Keratinocyte (primary cell): ENCODE measurements at regions not wholly inside any gene's neighbourhood (a gene's known extent, or its start where the extent isn't known, plus 50 kb on each side); places are given as distances from the start of the nearest gene placed in this dataset.

Experiments used
- DNase-seq: peaks from one replicate; pipeline ENCODE4 v3.0.0-alpha.2; 2011; ENCODE audit warnings: low read depth, missing footprints, low spot score
- FAIRE-seq: peaks from 2 replicates; lab custom pipeline; 2011; peaks lifted over from hg19 to GRCh38; lab: Jason Lieb, UNC
- H2AFZ ChIP-seq: 2 replicates; pipeline ENCODE4 v1.6.0; 2012; ENCODE audit warnings: low read length, control low read depth, inconsistent platforms; ENCODE audit not compliant: control insufficient read depth
- H3K27ac ChIP-seq: 2 replicates; pipeline ENCODE4 v1.5.1; 2011; ENCODE audit warnings: low read length; ENCODE audit not compliant: control insufficient read depth, insufficient read depth
- H3K27me3 ChIP-seq: 3 replicates; pipeline ENCODE4 v1.6.0; 2011; ENCODE audit warnings: low read length; ENCODE audit not compliant: control insufficient read depth, insufficient read depth; ENCODE audit errors: extremely low read depth
- H3K36me3 ChIP-seq, 2 experiments: 2 replicates in 1 of 2; 3 replicates in 1 of 2; pipeline ENCODE4 v1.5.1; 2011; ENCODE audit warnings: low read length in 2 of 2, mild to moderate bottlenecking in 1 of 2; ENCODE audit not compliant: control insufficient read depth in 2 of 2, insufficient read depth in 2 of 2; ENCODE audit errors: extremely low read depth in 1 of 2
- H3K4me1 ChIP-seq: 3 replicates; pipeline ENCODE4 v1.5.1; 2011; ENCODE audit warnings: low read length; ENCODE audit not compliant: control insufficient read depth, insufficient read depth; ENCODE audit errors: extremely low read depth
- H3K4me2 ChIP-seq: 3 replicates; pipeline ENCODE4 v1.6.0; 2011; ENCODE audit warnings: low read depth, low read length; ENCODE audit not compliant: control insufficient read depth, insufficient read depth; ENCODE audit errors: extremely low read depth
- H3K4me3 ChIP-seq, 3 experiments: fragments of 200-600 bp in 1 of 3; sonication (generic) in 1 of 3; 2 replicates in 2 of 3; 3 replicates in 1 of 3; pipeline ENCODE4 v1.5.1; 2011 to 2016; ENCODE audit warnings: low read length in 3 of 3, mild to moderate bottlenecking in 3 of 3, control low read depth in 2 of 3, inconsistent platforms in 1 of 3, low read depth in 1 of 3, mixed read lengths in 1 of 3, mixed run types in 1 of 3, moderate library complexity in 1 of 3; ENCODE audit not compliant: control insufficient read depth in 2 of 3, insufficient read depth in 2 of 3; ENCODE audit errors: extremely low read depth in 1 of 3
- H3K79me2 ChIP-seq: 2 replicates; pipeline ENCODE4 v1.6.0; 2012; ENCODE audit warnings: low read length; ENCODE audit not compliant: control insufficient read depth, insufficient read depth
- H3K9ac ChIP-seq: 3 replicates; pipeline ENCODE4 v1.6.0; 2011; ENCODE audit warnings: low read length; ENCODE audit not compliant: control insufficient read depth, insufficient read depth; ENCODE audit errors: extremely low read depth
- H3K9me1 ChIP-seq: 3 replicates; pipeline ENCODE4 v1.6.0; 2011; ENCODE audit warnings: low read length; ENCODE audit not compliant: control insufficient read depth, insufficient read depth; ENCODE audit errors: extremely low read depth
- H3K9me3 ChIP-seq: 2 replicates; pipeline ENCODE4 v1.5.1; 2012; ENCODE audit warnings: low read depth, low read length; ENCODE audit not compliant: control insufficient read depth
- H4K20me1 ChIP-seq: 3 replicates; pipeline ENCODE4 v1.6.0; 2011; ENCODE audit warnings: low read length; ENCODE audit not compliant: control insufficient read depth, insufficient read depth; ENCODE audit errors: extremely low read depth
- CTCF ChIP-seq, 3 experiments: IDR thresholded peaks in 1 of 3; conservative IDR thresholded peaks in 1 of 3; optimal IDR thresholded peaks in 1 of 3; 2 replicates in 2 of 3; 3 replicates in 1 of 3; pipeline versions ENCODE3 to v1.5.1; 2011; ENCODE audit warnings: low read length in 3 of 3, mild to moderate bottlenecking in 3 of 3, moderate library complexity in 2 of 3, control low read depth in 1 of 3, inconsistent platforms in 1 of 3; ENCODE audit not compliant: insufficient read depth in 2 of 3; ENCODE audit errors: extremely low read depth in 1 of 3
- EZH2 ChIP-seq: IDR thresholded peaks from one replicate; pipeline ENCODE4 v1.6.1; 2012; ENCODE audit warnings: inconsistent platforms, mild to moderate bottlenecking, low read length, moderate library complexity
- dilution Hi-C: fragments of 300-500 bp; cut with MboI; formaldehyde crosslinking; loops from one replicate; pipeline ENCODE4 v1.7.0; 2020; ENCODE audit warnings: low sequenced_read_pairs; ENCODE audit not compliant: extremely low pct_ligation_motif_present

GRCh38 chr17:77476498-77476897, 335.7 kb downstream of the SEC14L1 start:
- H3K79me2 ChIP-seq: peaks cover 64% of the 10 kb centered on the region
- peak overlapping the region; percentile 79 for H3K27ac ChIP-seq
- peaks cover 75% of the 10 kb centered on the region for H3K4me1 ChIP-seq
- H2AFZ ChIP-seq: no peak overlapping the region
- dilution Hi-C loops: no loop called here
- H3K9me3 ChIP-seq: no peaks in the 10 kb centered on the region
- peak overlapping the region in 1 of 3 experiments; percentile 13 for H3K4me3 ChIP-seq
- peaks cover 0 to 5% of the 10 kb centered on the region in 2 experiments for H3K36me3 ChIP-seq
- peaks cover 20% of the 10 kb centered on the region for H3K9me1 ChIP-seq
- H3K27me3 ChIP-seq: no peaks in the 10 kb centered on the region
- FAIRE-seq (peak; percentile 61), DNase-seq (no peak)
- H4K20me1 ChIP-seq: peaks cover 23% of the 10 kb centered on the region
- TF ChIP-seq EZH2: no peak
- no peak for TF ChIP-seq CTCF (optimal IDR thresholded peaks at IDR 0.05 in 1 of 3, IDR thresholded peaks at IDR 0.05 in 1 of 3, conservative IDR thresholded peaks at IDR 0.05 in 1 of 3; ENCODE audit: extremely low read depth in 1 of 3, insufficient read depth in 2 of 3, low read length in 3 of 3)
- H3K9ac ChIP-seq: peak overlapping the region; percentile 41
- H3K4me2 ChIP-seq: peak overlapping the region; percentile 70

GRCh38 chr17:77476931-77477805, 336.4 kb downstream of the SEC14L1 start:
- Histone ChIP-seq H3K4me3 (peak overlapping the region in 2 of 3 experiments; percentile 9 to 13), H3K79me2 (peaks cover 70% of the 10 kb centered on the region), H3K36me3 (peaks cover 2 to 10% of the 10 kb centered on the region in 2 experiments), H3K9ac (peak overlapping the region; percentile 59), H3K27ac (peak overlapping the region; percentile 79), H3K9me3 (no peaks in the 10 kb centered on the region), H3K4me1 (peaks cover 68% of the 10 kb centered on the region), H4K20me1 (peaks cover 24% of the 10 kb centered on the region), H3K4me2 (peak overlapping the region; percentile 70), H3K9me1 (peaks cover 18% of the 10 kb centered on the region), H3K27me3 (no peaks in the 10 kb centered on the region), H2AFZ (no peak overlapping the region)
- TF ChIP-seq EZH2: no peak
- no peak for TF ChIP-seq CTCF (optimal IDR thresholded peaks at IDR 0.05 in 1 of 3, IDR thresholded peaks at IDR 0.05 in 1 of 3, conservative IDR thresholded peaks at IDR 0.05 in 1 of 3; ENCODE audit: extremely low read depth in 1 of 3, insufficient read depth in 2 of 3, low read length in 3 of 3)
- peak; percentile 97 for FAIRE-seq
- dilution Hi-C loops: no loop called here
- peak; percentile 84 for DNase-seq
